Endometrial microvascular endothelial cells (primary cell): ENCODE measurements at regions not wholly inside any gene's neighbourhood (a gene's known extent, or its start where the extent isn't known, plus 50 kb on each side); places are given as distances from the start of the nearest gene placed in this dataset.

Experiments
- in situ Hi-C: cut with HindIII; loops from 2 replicates; pipeline ENCODE4 v1.10.0; 2017; ENCODE audit warnings: low sequenced_read_pairs, low pct_unique_long_range_greater_than_20kb; ENCODE audit errors: inconsistent ontology term

- in situ Hi-C loops, result no loop called here
These were observed 172.8 kb downstream of the TRIM27 start for GRCh38 chr6:28750926-28751458.

- in situ Hi-C loops, result no loop called here
These were observed 172.3 kb downstream of the TRIM27 start for GRCh38 chr6:28751514-28751913.

- in situ Hi-C loops, result no loop called here
These were observed 171.8 kb downstream of the TRIM27 start for GRCh38 chr6:28751963-28752350.

- in situ Hi-C loops, result no loop called here
These were observed 166.2 kb downstream of the TRIM27 start for GRCh38 chr6:28757429-28758045.

GRCh38 chr6:28758046-28758817 is 165.6 kb downstream of the TRIM27 start:
- in situ Hi-C loops, result no loop called here

- in situ Hi-C loops, result no loop called here
These were observed 165.0 kb downstream of the TRIM27 start for GRCh38 chr6:28758818-28759235.

- in situ Hi-C loops, result no loop called here
These were observed 159.6 kb downstream of the TRIM27 start for GRCh38 chr6:28764014-28764723.

- in situ Hi-C loops, result no loop called here
These were observed 159.0 kb downstream of the TRIM27 start for GRCh38 chr6:28764761-28765282.

- in situ Hi-C loops, result no loop called here
These were observed 157.8 kb downstream of the TRIM27 start for GRCh38 chr6:28765978-28766351.

GRCh38 chr6:28766426-28766825 is 157.4 kb downstream of the TRIM27 start:
- in situ Hi-C loops, result no loop called here

GRCh38 chr6:28767133-28767532 is 156.7 kb downstream of the TRIM27 start:
- in situ Hi-C loops, result no loop called here

- in situ Hi-C loops, result no loop called here
These were observed 156.1 kb downstream of the TRIM27 start for GRCh38 chr6:28767691-28768090.

- in situ Hi-C loops, result no loop called here
These were observed 155.4 kb downstream of the TRIM27 start for GRCh38 chr6:28768187-28768913.

GRCh38 chr6:28769626-28770402 is 154.0 kb downstream of the TRIM27 start:
- in situ Hi-C loops, result no loop called here

GRCh38 chr6:28770732-28771131 is 153.1 kb downstream of the TRIM27 start:
- in situ Hi-C loops, result no loop called here

- in situ Hi-C loops, result no loop called here
These were observed 152.2 kb downstream of the TRIM27 start for GRCh38 chr6:28771401-28772267.
